A673 (cell line): ENCODE measurements at regions not wholly inside any gene's neighbourhood (a gene's known extent, or its start where the extent isn't known, plus 50 kb on each side); places are given as distances from the start of the nearest gene placed in this dataset.

Experiments used
- BruUV-seq: library from RNA; stranded (reverse); fragments of 400-500 nt; replicated peaks from 2 replicates; lab custom pipeline; 2021; lab: Mats Ljungman, UMichigan
- CTCF ChIA-PET: fragments of 300-600 bp; sonication (Branson Sonifier 250); formaldehyde crosslinking; loops from one replicate; lab custom pipeline; 2022; ENCODE audit warnings: antibody characterized with exemption; lab: Charles Lee
- POLR2A ChIA-PET: fragments of 300-600 bp; sonication (Branson Sonifier 250); formaldehyde crosslinking; loops from one replicate; lab custom pipeline; 2022; ENCODE audit warnings: antibody characterized with exemption; ENCODE audit not compliant: low non-redundant PET; lab: Charles Lee
- DNase-seq: peaks from one replicate; pipeline ENCODE4 v3.0.0-alpha.2; 2015; ENCODE audit warnings: low spot score
- H3K27ac ChIP-seq: fragments of 200-600 bp; sonication (generic); 2 replicates; pipeline ENCODE4 v1.5.1; 2016; ENCODE audit warnings: mixed run types, low read depth, mild to moderate bottlenecking, mixed read lengths, antibody characterized with exemption, low read length; ENCODE audit not compliant: poor library complexity, severe bottlenecking
- H3K27me3 ChIP-seq: fragments of 200-600 bp; sonication (generic); replicated peaks from 2 replicates; pipeline ENCODE4 v1.6.1; 2017; ENCODE audit warnings: mixed run types, low read depth, mild to moderate bottlenecking, mixed read lengths, antibody characterized with exemption, low read length; ENCODE audit not compliant: insufficient read depth, poor library complexity
- H3K36me3 ChIP-seq: fragments of 200-600 bp; sonication (generic); 2 replicates; pipeline ENCODE4 v1.6.1; 2016; ENCODE audit warnings: mixed run types, mild to moderate bottlenecking, mixed read lengths, antibody characterized with exemption, low read length; ENCODE audit not compliant: insufficient read depth, poor library complexity, severe bottlenecking
- H3K4me1 ChIP-seq: fragments of 200-600 bp; sonication (generic); 2 replicates; pipeline ENCODE4 v1.6.1; 2017; ENCODE audit warnings: mixed run types, mild to moderate bottlenecking, mixed read lengths, antibody characterized with exemption, low read length; ENCODE audit not compliant: insufficient read depth, poor library complexity, severe bottlenecking
- H3K4me3 ChIP-seq: fragments of 200-600 bp; sonication (generic); 2 replicates; pipeline ENCODE4 v1.5.1; 2016; ENCODE audit warnings: low read depth, mixed run types, mild to moderate bottlenecking, mixed read lengths, low read length; ENCODE audit not compliant: poor library complexity, severe bottlenecking
- H3K9me3 ChIP-seq: fragments of 200-600 bp; sonication (generic); 2 replicates; pipeline ENCODE4 v1.6.1; 2016; ENCODE audit warnings: mixed run types, low read depth, mild to moderate bottlenecking, mixed read lengths, antibody characterized with exemption, low read length; ENCODE audit not compliant: poor library complexity, severe bottlenecking
- CTCF ChIP-seq: fragments of 300-800, 200-600 bp; sonication (generic); conservative IDR thresholded peaks from 2 replicates; pipeline ENCODE4 v1.5.1; 2017; ENCODE audit warnings: low read depth, mild to moderate bottlenecking, antibody characterized with exemption, low read length, moderate library complexity, mixed read lengths
- EZH2 ChIP-seq: fragments of 200-600 bp; sonication (generic); IDR thresholded peaks from 2 replicates; pipeline ENCODE4 v1.6.1; 2017; ENCODE audit warnings: borderline replicate concordance, low read depth, mild to moderate bottlenecking, mixed read lengths, antibody characterized with exemption, low read length; ENCODE audit not compliant: poor library complexity, severe bottlenecking
- intact Hi-C: fragments of 100-400 bp; cut with micrococcal nuclease; formaldehyde crosslinking; loops from one replicate; pipeline ENCODE4 v1.10.0; 2022; ENCODE audit not compliant: unreplicated experiment

GRCh38 chr2:12264146-12264545 is 452.6 kb upstream of the TRIB2 start:
- no peaks in the 10 kb centered on the region for H3K27me3 ChIP-seq
- intact Hi-C loops = no loop called here
- CTCF ChIA-PET = no interaction called here
- no peak for TF ChIP-seq EZH2
- TF ChIP-seq CTCF = no peak
- H3K4me1 ChIP-seq = no peaks in the 10 kb centered on the region
- BruUV-seq = no TSS peak
- H3K4me3 ChIP-seq = no peak overlapping the region
- H3K27ac ChIP-seq = no peak overlapping the region
- POLR2A ChIA-PET = no interaction called here
- no peak for DNase-seq
- H3K36me3 ChIP-seq = no peaks in the 10 kb centered on the region
- H3K9me3 ChIP-seq = no peaks in the 10 kb centered on the region

DNA sequence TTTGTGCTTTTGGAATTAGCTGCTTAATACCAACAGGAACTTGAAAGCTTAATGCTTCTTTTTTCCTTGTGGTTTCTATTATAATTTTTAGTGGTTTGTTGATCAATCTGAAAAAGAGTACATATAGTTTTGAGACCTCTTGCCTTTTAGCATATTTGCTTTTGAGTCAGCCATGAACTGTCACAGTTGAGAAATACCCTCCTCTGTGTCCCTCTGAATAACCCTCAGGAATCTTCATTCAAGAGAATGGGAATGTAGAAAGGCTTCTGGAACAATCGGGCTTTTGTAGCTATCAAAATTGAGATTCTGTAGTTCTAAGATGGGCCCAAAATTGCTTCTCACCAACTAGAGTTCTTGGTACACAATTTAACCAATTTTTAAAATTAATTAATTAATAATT is 451.1 kb upstream of the TRIB2 start:
- H3K4me3 ChIP-seq = no peak overlapping the region
- H3K9me3 ChIP-seq = no peaks in the 10 kb centered on the region
- POLR2A ChIA-PET = no interaction called here
- TF ChIP-seq EZH2 (no peak), CTCF (no peak)
- no peaks in the 10 kb centered on the region for H3K4me1 ChIP-seq
- no peaks in the 10 kb centered on the region for H3K27me3 ChIP-seq
- CTCF ChIA-PET = no interaction called here
- H3K27ac ChIP-seq = no peak overlapping the region
- no TSS peak for BruUV-seq
- H3K36me3 ChIP-seq = no peaks in the 10 kb centered on the region
- DNase-seq = no peak
- intact Hi-C loops = no loop called here

DNA sequence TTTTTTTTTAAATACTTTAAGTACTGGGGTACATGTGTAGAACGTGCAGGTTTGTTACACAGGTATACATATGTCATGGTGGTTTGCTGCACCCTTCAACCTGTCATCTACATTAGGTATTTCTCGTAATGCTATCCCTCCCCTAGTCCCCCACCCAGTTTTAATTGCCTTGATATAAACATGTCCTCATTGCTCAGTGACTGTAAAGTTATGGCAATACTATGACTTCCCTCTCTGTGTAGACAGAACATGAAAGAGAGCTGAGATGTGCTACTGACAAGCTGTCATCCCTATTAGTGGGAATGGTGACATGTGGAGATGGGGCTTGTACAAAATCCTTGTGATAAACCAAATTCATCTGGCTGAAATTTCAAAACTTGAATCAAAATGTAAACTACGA is 449.7 kb upstream of the TRIB2 start:
- ChIA-PET POLR2A (no interaction called here), CTCF (no interaction called here)
- Histone ChIP-seq H3K9me3 (no peaks in the 10 kb centered on the region), H3K27me3 (no peaks in the 10 kb centered on the region), H3K4me1 (no peaks in the 10 kb centered on the region), H3K36me3 (no peaks in the 10 kb centered on the region), H3K27ac (no peak overlapping the region), H3K4me3 (no peak overlapping the region)
- no TSS peak for BruUV-seq
- TF ChIP-seq CTCF (no peak), EZH2 (no peak)
- no peak for DNase-seq
- intact Hi-C loops = no loop called here
